ENCODE measurements at regions not wholly inside any gene's neighbourhood (a gene's known extent, or its start where the extent isn't known, plus 50 kb on each side); places are given as distances from the start of the nearest gene placed in this dataset.

- in situ Hi-C loops (cut with MboI; ENCODE audit: low pct_unique_long_range_greater_than_20kb, low sequenced_read_pairs, unreplicated experiment) = no loop called here
- DNase-seq (ENCODE audit: low spot score) = no peak
- no peak for TF ChIP-seq CTCF (IDR thresholded peaks at IDR 0.05; ENCODE audit: extremely low read depth, insufficient read depth, missing control alignments)
These were observed 80.9 kb downstream of the ZNF280B start for GRCh38 chr22:22427542-22428065.

- no peak for TF ChIP-seq CTCF (IDR thresholded peaks at IDR 0.05; ENCODE audit: extremely low read depth, insufficient read depth, missing control alignments)
- in situ Hi-C loops (cut with MboI; ENCODE audit: low pct_unique_long_range_greater_than_20kb, low sequenced_read_pairs, unreplicated experiment) = no loop called here
- no peak for DNase-seq (ENCODE audit: low spot score)
These were observed 80.1 kb downstream of the ZNF280B start for GRCh38 chr22:22428222-22429098.

GRCh38 chr22:22429369-22430108 lies 79.0 kb downstream of the ZNF280B start:
- in situ Hi-C loops (cut with MboI; ENCODE audit: low pct_unique_long_range_greater_than_20kb, low sequenced_read_pairs, unreplicated experiment) = no loop called here
- no peak for DNase-seq (ENCODE audit: low spot score)
- no peak for TF ChIP-seq CTCF (IDR thresholded peaks at IDR 0.05; ENCODE audit: extremely low read depth, insufficient read depth, missing control alignments)

GRCh38 chr22:22430111-22430820 lies 78.3 kb downstream of the ZNF280B start:
- TF ChIP-seq CTCF (IDR thresholded peaks at IDR 0.05; ENCODE audit: extremely low read depth, insufficient read depth, missing control alignments) = no peak
- in situ Hi-C loops (cut with MboI; ENCODE audit: low pct_unique_long_range_greater_than_20kb, low sequenced_read_pairs, unreplicated experiment) = no loop called here
- DNase-seq (ENCODE audit: low spot score) = no peak

- peak; percentile 34 for TF ChIP-seq CTCF (IDR thresholded peaks at IDR 0.05; ENCODE audit: extremely low read depth, insufficient read depth, missing control alignments)
- DNase-seq (ENCODE audit: low spot score) = peak; percentile 77
- in situ Hi-C loops (cut with MboI; ENCODE audit: low pct_unique_long_range_greater_than_20kb, low sequenced_read_pairs, unreplicated experiment) = no loop called here
These were observed 77.0 kb downstream of the ZNF280B start for GRCh38 chr22:22431271-22432220.
